Endothelial cell of umbilical vein (primary cell): ENCODE measurements at regions not wholly inside any gene's neighbourhood (a gene's known extent, or its start where the extent isn't known, plus 50 kb on each side); places are given as distances from the start of the nearest gene placed in this dataset.

Experiments
- BruUV-seq: library from RNA; stranded (reverse); fragments of 400-500 nt; replicated peaks from 2 replicates; lab custom pipeline; 2021; lab: Mats Ljungman, UMichigan
- CTCF ChIA-PET: fragments of 300-600, 350-600 bp; sonication (Branson Sonifier 250); formaldehyde crosslinking; loops from one replicate; lab custom pipeline; 2021; ENCODE audit warnings: antibody characterized with exemption, inconsistent platforms; lab: Charles Lee
- POLR2A ChIA-PET: fragments of 300-600, 350-600 bp; sonication (Branson Sonifier 250); formaldehyde crosslinking; loops from one replicate; lab custom pipeline; 2021; ENCODE audit warnings: antibody characterized with exemption, inconsistent platforms; lab: Charles Lee
- DNase-seq: peaks from one replicate; pipeline ENCODE4 v3.0.0-alpha.2; 2011; ENCODE audit warnings: low read depth, low spot score
- FAIRE-seq: peaks from 2 replicates; lab custom pipeline; 2011; peaks lifted over from hg19 to GRCh38; lab: Jason Lieb, UNC
- H2AFZ ChIP-seq: 2 replicates; pipeline ENCODE4 v1.6.0; 2012; ENCODE audit warnings: low read depth, low read length, control low read depth, inconsistent platforms
- H3K27ac ChIP-seq: 2 replicates; pipeline ENCODE4 v1.5.1; 2011; ENCODE audit warnings: low read depth, mild to moderate bottlenecking, control low read depth, low read length, moderate library complexity; ENCODE audit not compliant: insufficient read depth
- H3K27me3 ChIP-seq, 2 experiments: 2 replicates each; pipeline versions ENCODE4 v1.6.0 to v1.6.1; 2011; ENCODE audit warnings: low read length in 2 of 2, mixed read lengths in 1 of 2; ENCODE audit not compliant: control insufficient read depth in 2 of 2, insufficient read depth in 2 of 2
- H3K36me3 ChIP-seq, 2 experiments: 2 replicates in 1 of 2; 3 replicates in 1 of 2; pipeline ENCODE4 v1.5.1; 2011; ENCODE audit warnings: low read length in 2 of 2, mild to moderate bottlenecking in 1 of 2, moderate library complexity in 1 of 2; ENCODE audit not compliant: control insufficient read depth in 2 of 2, insufficient read depth in 2 of 2; ENCODE audit errors: extremely low read depth in 1 of 2
- H3K4me1 ChIP-seq: 3 replicates; pipeline ENCODE4 v1.5.1; 2011; ENCODE audit warnings: mild to moderate bottlenecking, low read length; ENCODE audit not compliant: control insufficient read depth, insufficient read depth; ENCODE audit errors: extremely low read depth
- H3K4me2 ChIP-seq: 2 replicates; pipeline ENCODE4 v1.6.1; 2011; ENCODE audit warnings: low read length, control low read depth, mixed read lengths; ENCODE audit not compliant: insufficient read depth
- H3K4me3 ChIP-seq, 3 experiments: fragments of 200-600 bp in 1 of 3; sonication (generic), shearing (Covaris generic) in 1 of 3; replicated peaks in 1 of 3; 2 replicates each; pipeline ENCODE4 v1.5.1; 2011 to 2016; ENCODE audit warnings: control low read depth in 3 of 3, low read length in 3 of 3, mild to moderate bottlenecking in 2 of 3, inconsistent platforms in 1 of 3, low read depth in 1 of 3, moderate library complexity in 1 of 3; ENCODE audit not compliant: insufficient read depth in 1 of 3
- H3K79me2 ChIP-seq: 2 replicates; pipeline ENCODE4 v1.6.0; 2012; ENCODE audit warnings: low read length, inconsistent platforms; ENCODE audit not compliant: control insufficient read depth, insufficient read depth
- H3K9ac ChIP-seq: replicated peaks from 2 replicates; pipeline ENCODE3; 2011; ENCODE audit warnings: low read length, control low read depth; ENCODE audit not compliant: insufficient read depth; ENCODE audit errors: extremely low read depth
- H3K9me1 ChIP-seq: replicated peaks from 3 replicates; pipeline ENCODE4 v1.6.0; 2011; ENCODE audit warnings: mild to moderate bottlenecking, low read length; ENCODE audit not compliant: control insufficient read depth, insufficient read depth; ENCODE audit errors: extremely low read depth
- H3K9me3 ChIP-seq: replicated peaks from 2 replicates; pipeline ENCODE4 v1.5.1; 2012; ENCODE audit warnings: low read length, inconsistent platforms; ENCODE audit not compliant: control insufficient read depth, insufficient read depth
- H4K20me1 ChIP-seq: replicated peaks from 2 replicates; pipeline ENCODE3; 2011; ENCODE audit warnings: mild to moderate bottlenecking, low read length; ENCODE audit not compliant: control insufficient read depth, insufficient read depth; ENCODE audit errors: extremely low read depth
- CTCF ChIP-seq, 2 donors: IDR thresholded peaks; 1 replicate in 1 of 2; 2 replicates in 1 of 2; pipeline ENCODE4 v1.5.1; 2011; ENCODE audit warnings: low read length in 2 of 2, mild to moderate bottlenecking in 2 of 2, moderate library complexity in 2 of 2, control low read depth in 1 of 2, inconsistent platforms in 1 of 2, low read depth in 1 of 2; ENCODE audit not compliant: insufficient read depth in 1 of 2; ENCODE audit errors: extremely low read depth in 1 of 2
- EZH2 ChIP-seq: IDR thresholded peaks from 2 replicates; pipeline ENCODE4 v1.6.1; 2012; ENCODE audit warnings: borderline replicate concordance, low read depth, mild to moderate bottlenecking, moderate library complexity, low read length, inconsistent platforms; ENCODE audit not compliant: severe bottlenecking
- FOS ChIP-seq: IDR thresholded peaks from 2 replicates; pipeline ENCODE4 v1.6.1; 2011; ENCODE audit warnings: mild to moderate bottlenecking, low read length, moderate library complexity, borderline replicate concordance; ENCODE audit not compliant: insufficient read depth
- GATA2 ChIP-seq: IDR thresholded peaks from 2 replicates; pipeline ENCODE4 v1.7.0; 2011; ENCODE audit warnings: low read depth, mild to moderate bottlenecking, moderate library complexity, mixed read lengths, low read length; ENCODE audit not compliant: insufficient read length, insufficient read depth
- JUN ChIP-seq: IDR thresholded peaks from 2 replicates; pipeline ENCODE4 v1.6.1; 2011; ENCODE audit warnings: borderline replicate concordance, low read depth; ENCODE audit not compliant: insufficient read length, insufficient read depth
- MAX ChIP-seq: IDR thresholded peaks from 2 replicates; pipeline ENCODE4 v1.6.1; 2011; ENCODE audit not compliant: insufficient read depth, insufficient read length
- MYC ChIP-seq: IDR thresholded peaks from one replicate; pipeline ENCODE4 v1.6.1; 2011; ENCODE audit warnings: mild to moderate bottlenecking, low read depth, low read length
- POLR2A ChIP-seq: IDR thresholded peaks from 2 replicates; pipeline ENCODE4 v1.6.1; 2012; ENCODE audit warnings: low read depth, mild to moderate bottlenecking, control low read depth, low read length
- POLR2AphosphoS5 ChIP-seq: IDR thresholded peaks from 2 replicates; pipeline ENCODE4 v1.6.1; 2012; ENCODE audit warnings: low read depth, mild to moderate bottlenecking, control low read depth, low read length, moderate library complexity; ENCODE audit not compliant: insufficient read depth
- dilution Hi-C: fragments of 300-500 bp; cut with MboI; formaldehyde crosslinking; loops from one replicate; pipeline ENCODE4 v1.15.0; 2019; ENCODE audit warnings: low sequenced_read_pairs; ENCODE audit not compliant: extremely low pct_ligation_motif_present
- intact Hi-C: fragments of 100-400 bp; cut with micrococcal nuclease; formaldehyde crosslinking; loops from one replicate; pipeline ENCODE4 v1.10.0; 2022

- no TSS peak for BruUV-seq
- Histone ChIP-seq H3K4me1 (no peaks in the 10 kb centered on the region), H3K9me3 (no peaks in the 10 kb centered on the region), H3K9ac (no peak overlapping the region), H3K36me3 (no peaks in the 10 kb centered on the region), H3K79me2 (no peaks in the 10 kb centered on the region), H2AFZ (no peak overlapping the region), H3K4me2 (no peak overlapping the region), H4K20me1 (no peaks in the 10 kb centered on the region), H3K27me3 (no peaks in the 10 kb centered on the region), H3K27ac (no peak overlapping the region), H3K9me1 (no peaks in the 10 kb centered on the region), H3K4me3 (no peak overlapping the region)
- TF ChIP-seq EZH2 (no peak), POLR2A (no peak), FOS (no peak), MYC (no peak), JUN (no peak), MAX (no peak), CTCF (IDR thresholded peaks at IDR 0.05; ENCODE audit: extremely low read depth in 1 of 2, insufficient read depth in 1 of 2, low read depth in 1 of 2, low read length in 2 of 2) (no peak), GATA2 (no peak), POLR2AphosphoS5 (no peak)
- FAIRE-seq, result no peak
- no peak for DNase-seq
- dilution Hi-C loops, result no loop called here
- ChIA-PET POLR2A (no interaction called here), CTCF (no interaction called here)
- intact Hi-C loops, result loop anchor here (5.0 kb wide), 1 partner anchor 588 kb away; no protein-coding TSS in a partner anchor
Measured at GRCh38 chr17:12369065-12369464, 296.6 kb upstream of the MYOCD start.
